K562 (cell line): ENCODE measurements at regions not wholly inside any gene's neighbourhood (a gene's known extent, or its start where the extent isn't known, plus 50 kb on each side); places are given as distances from the start of the nearest gene placed in this dataset.

Experiments
- ATAC-seq: fragments of 200-7000 bp; cut with Tn5 transposase; 3 replicates; pipeline ENCODE4 v1.9.1; 2020; ENCODE audit warnings: moderate library complexity
- BruUV-seq: library from RNA; stranded (reverse); fragments of 400-500 nt; replicated peaks from 2 replicates; lab custom pipeline; 2021; lab: Mats Ljungman, UMichigan
- CTCF ChIA-PET: fragments of 300-600 bp; formaldehyde crosslinking; extraction: SDS; loops from one replicate; lab custom pipeline; 2021; ENCODE audit warnings: low intra/inter-chr PET ratio; lab: Yijun Ruan, JAX
- POLR2A ChIA-PET: fragments of 300-600, 350-650 bp; sonication (Branson Sonifier 250); formaldehyde crosslinking; extraction: SDS; loops from one replicate; lab custom pipeline; 2021; ENCODE audit warnings: antibody characterized with exemption, inconsistent platforms; lab: Yijun Ruan, JAX
- DNase-seq, 4 experiments: peaks; one replicate each; pipeline versions ENCODE4 v3.0.0 to v3.0.0-alpha.2; 2011 to 2018; ENCODE audit warnings: low spot score in 3 of 4, mixed read lengths in 3 of 4; ENCODE audit errors: extremely low read depth in 1 of 4
- FAIRE-seq: peaks from 2 replicates; lab custom pipeline; 2011; peaks lifted over from hg19 to GRCh38; lab: Jason Lieb, UNC
- H2AFZ ChIP-seq: 2 replicates; pipeline ENCODE4 v1.6.0; 2011; ENCODE audit warnings: low read depth, low read length, control low read depth, inconsistent platforms
- H3K27ac ChIP-seq: fragments of 200-600 bp; 3 replicates; pipeline ENCODE4 v1.8.0; 2011; ENCODE audit warnings: low read depth, mild to moderate bottlenecking, control low read depth, inconsistent platforms, low read length, moderate library complexity, mixed read lengths; ENCODE audit errors: extremely low read depth
- H3K27me3 ChIP-seq, 2 experiments: fragments of 300-600 bp in 1 of 2; 2 replicates in 1 of 2; 3 replicates in 1 of 2; pipeline versions ENCODE4 v1.6.0 to v1.8.0; 2011; ENCODE audit warnings: inconsistent platforms in 2 of 2, low read length in 2 of 2, mild to moderate bottlenecking in 1 of 2, mixed read lengths in 1 of 2, moderate library complexity in 1 of 2; ENCODE audit not compliant: control insufficient read depth in 2 of 2, insufficient read depth in 2 of 2
- H3K36me3 ChIP-seq: fragments of 300-600 bp; 3 replicates; pipeline ENCODE4 v1.8.0; 2011; ENCODE audit warnings: mild to moderate bottlenecking, low read length, inconsistent platforms; ENCODE audit not compliant: control insufficient read depth, insufficient read depth
- H3K4me1 ChIP-seq, 2 experiments: fragments of 200-600 bp in 1 of 2; replicated peaks in 1 of 2; 2 replicates in 1 of 2; 3 replicates in 1 of 2; pipeline versions ENCODE4 v1.5.1 to v1.8.0; 2011; ENCODE audit warnings: inconsistent platforms in 2 of 2, low read length in 2 of 2, mild to moderate bottlenecking in 1 of 2, mixed read lengths in 1 of 2, moderate library complexity in 1 of 2; ENCODE audit not compliant: control insufficient read depth in 2 of 2, insufficient read depth in 2 of 2
- H3K4me2 ChIP-seq: 2 replicates; pipeline ENCODE4 v1.6.1; 2011; ENCODE audit warnings: low read length, control low read depth, inconsistent platforms, mixed read lengths; ENCODE audit not compliant: insufficient read depth
- H3K4me3 ChIP-seq: fragments of 200-600 bp; sonication (generic), shearing (Covaris generic); 2 replicates; pipeline ENCODE4 v1.5.1; 2016; ENCODE audit warnings: control low read depth, inconsistent platforms
- H3K79me2 ChIP-seq: fragments of 200-600 bp; 3 replicates; pipeline ENCODE4 v1.8.0; 2011; ENCODE audit warnings: low read length, inconsistent platforms; ENCODE audit not compliant: control insufficient read depth, insufficient read depth
- H3K9ac ChIP-seq, 2 experiments: 2 replicates each; pipeline versions ENCODE4 v1.6.0 to v1.6.1; 2011; ENCODE audit warnings: low read depth in 2 of 2, low read length in 2 of 2, control low read depth in 1 of 2, inconsistent platforms in 1 of 2, mild to moderate bottlenecking in 1 of 2, mixed read lengths in 1 of 2; ENCODE audit not compliant: insufficient read depth in 1 of 2
- H3K9me1 ChIP-seq: one replicate; pipeline ENCODE4 v1.6.0; 2011; ENCODE audit warnings: inconsistent platforms, mild to moderate bottlenecking, low read length, moderate library complexity; ENCODE audit not compliant: control insufficient read depth, insufficient read depth
- H3K9me3 ChIP-seq: replicated peaks from 2 replicates; pipeline ENCODE4 v1.5.1; 2011; ENCODE audit warnings: low read depth, low read length, inconsistent platforms; ENCODE audit not compliant: control insufficient read depth, insufficient read depth
- H4K20me1 ChIP-seq: replicated peaks from 2 replicates; pipeline ENCODE4 v1.6.1; 2011; ENCODE audit warnings: low read length, inconsistent platforms, mixed read lengths; ENCODE audit not compliant: control insufficient read depth, insufficient read depth
- CBX1 ChIP-seq: sonication (generic); IDR thresholded peaks from 2 replicates; pipeline ENCODE4 v1.6.1; 2016; ENCODE audit warnings: antibody characterized with exemption, low read depth, mild to moderate bottlenecking
- JUNB ChIP-seq: fragments of 450-650 bp; formaldehyde crosslinking; conservative IDR thresholded peaks from 2 replicates; pipeline ENCODE4 v1.4.0; 2020; ENCODE audit warnings: mild to moderate bottlenecking
- WGBS: fragments of 100-300 bp; shearing (Covaris generic); methylation state at CpG from one replicate; pipeline ENCODE4 v1.1.6; 2016; ENCODE audit warnings: low coverage, mixed read lengths; ENCODE audit not compliant: insufficient coverage; ENCODE audit errors: missing lambda C conversion rate; 5-methylcytosine and 5-hydroxymethylcytosine counted together
- in situ Hi-C: fragments of 300-500 bp; cut with MboI; formaldehyde crosslinking; loops from 4 replicates; pipeline ENCODE4 v1.15.0; 2018; ENCODE audit warnings: inconsistent platforms, mixed read lengths
- intact Hi-C: fragments of 100-400 bp; cut with micrococcal nuclease; formaldehyde crosslinking; loops from 2 replicates; pipeline ENCODE4 v1.14.2; 2022
- TF ChIP-seq, protein P1 (sequence below): fragments of 250-450 bp; sonication (Bioruptor Pico); IDR thresholded peaks from 2 replicates; pipeline ENCODE4 v1.4.0; 2020; ENCODE audit warnings: mild to moderate bottlenecking, moderate library complexity, borderline replicate concordance
- TF ChIP-seq, protein P2 (sequence below): sonication (generic); formaldehyde crosslinking; IDR thresholded peaks from 2 replicates; pipeline ENCODE4 v1.5.0; 2020; ENCODE audit warnings: missing genetic modification reagents

DNA sequence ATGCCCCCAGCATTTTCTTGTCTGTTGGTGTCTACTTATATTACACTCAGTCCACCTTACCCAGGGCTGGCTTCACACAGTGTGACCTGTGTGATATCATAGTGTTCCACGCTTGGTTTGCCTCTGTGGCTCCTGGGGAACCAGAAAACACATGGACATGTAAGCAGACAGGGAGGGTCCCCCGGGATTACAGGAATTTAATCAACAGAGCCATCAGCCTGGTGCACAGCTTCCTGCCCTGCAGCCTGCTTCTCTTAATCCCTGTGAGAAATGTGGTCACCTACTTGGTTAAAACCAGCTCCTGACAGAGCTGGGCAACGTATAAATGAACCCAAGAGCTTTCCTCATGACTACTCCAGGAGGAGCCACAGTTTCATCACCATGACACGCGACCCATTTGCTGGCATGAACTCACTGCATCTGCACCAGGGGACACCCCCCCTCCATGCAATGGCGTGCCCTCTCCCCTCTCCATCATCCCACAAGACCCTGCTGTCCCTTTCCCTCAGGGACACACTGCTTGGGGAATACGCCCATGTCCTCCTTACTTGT lies 152.1 kb downstream of the UQCRFS1 start (continued):
- TF ChIP-seq, protein P1, sequence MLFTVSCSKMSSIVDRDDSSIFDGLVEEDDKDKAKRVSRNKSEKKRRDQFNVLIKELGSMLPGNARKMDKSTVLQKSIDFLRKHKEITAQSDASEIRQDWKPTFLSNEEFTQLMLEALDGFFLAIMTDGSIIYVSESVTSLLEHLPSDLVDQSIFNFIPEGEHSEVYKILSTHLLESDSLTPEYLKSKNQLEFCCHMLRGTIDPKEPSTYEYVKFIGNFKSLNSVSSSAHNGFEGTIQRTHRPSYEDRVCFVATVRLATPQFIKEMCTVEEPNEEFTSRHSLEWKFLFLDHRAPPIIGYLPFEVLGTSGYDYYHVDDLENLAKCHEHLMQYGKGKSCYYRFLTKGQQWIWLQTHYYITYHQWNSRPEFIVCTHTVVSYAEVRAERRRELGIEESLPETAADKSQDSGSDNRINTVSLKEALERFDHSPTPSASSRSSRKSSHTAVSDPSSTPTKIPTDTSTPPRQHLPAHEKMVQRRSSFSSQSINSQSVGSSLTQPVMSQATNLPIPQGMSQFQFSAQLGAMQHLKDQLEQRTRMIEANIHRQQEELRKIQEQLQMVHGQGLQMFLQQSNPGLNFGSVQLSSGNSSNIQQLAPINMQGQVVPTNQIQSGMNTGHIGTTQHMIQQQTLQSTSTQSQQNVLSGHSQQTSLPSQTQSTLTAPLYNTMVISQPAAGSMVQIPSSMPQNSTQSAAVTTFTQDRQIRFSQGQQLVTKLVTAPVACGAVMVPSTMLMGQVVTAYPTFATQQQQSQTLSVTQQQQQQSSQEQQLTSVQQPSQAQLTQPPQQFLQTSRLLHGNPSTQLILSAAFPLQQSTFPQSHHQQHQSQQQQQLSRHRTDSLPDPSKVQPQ (CRISPR knock-in tag): no peak
- TF ChIP-seq JUNB: no peak

DNA sequence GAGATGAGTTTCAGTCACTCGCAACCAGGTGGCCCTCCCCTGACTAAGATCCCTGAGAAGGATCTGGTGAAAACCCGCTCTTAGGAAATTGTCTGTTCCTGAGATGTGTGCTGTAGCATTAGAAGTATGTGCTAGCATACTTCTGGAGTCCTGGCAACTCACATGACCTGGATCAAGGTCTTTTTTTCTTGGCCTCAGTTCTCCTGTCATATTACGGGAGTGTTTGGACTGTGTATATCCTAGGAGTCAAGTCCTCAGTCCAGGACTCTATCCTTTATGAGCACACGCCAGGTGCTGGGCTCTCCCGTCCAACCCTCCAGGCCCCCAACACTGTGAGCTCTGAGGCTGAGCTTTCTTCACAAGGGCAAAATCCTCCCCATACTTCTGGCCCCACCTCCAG lies 156.4 kb downstream of the UQCRFS1 start:
- ATAC-seq (no peak), FAIRE-seq (no peak), DNase-seq (no peak)
- in situ Hi-C loops: no loop called here
- Histone ChIP-seq H3K4me1 (no peaks in the 10 kb centered on the region), H3K9me1 (no peaks in the 10 kb centered on the region), H3K9me3 (no peaks in the 10 kb centered on the region), H3K27ac (no peak overlapping the region), H3K4me2 (no peak overlapping the region), H3K27me3 (peaks cover 0 to 7% of the 10 kb centered on the region in 2 experiments; a peak in 1 of 5 replicates), H3K9ac (no peak overlapping the region), H4K20me1 (no peaks in the 10 kb centered on the region), H3K36me3 (no peaks in the 10 kb centered on the region), H3K79me2 (no peaks in the 10 kb centered on the region), H2AFZ (no peak overlapping the region), H3K4me3 (no peak overlapping the region)
- POLR2A ChIA-PET: no interaction called here
- TF ChIP-seq, protein P2, sequence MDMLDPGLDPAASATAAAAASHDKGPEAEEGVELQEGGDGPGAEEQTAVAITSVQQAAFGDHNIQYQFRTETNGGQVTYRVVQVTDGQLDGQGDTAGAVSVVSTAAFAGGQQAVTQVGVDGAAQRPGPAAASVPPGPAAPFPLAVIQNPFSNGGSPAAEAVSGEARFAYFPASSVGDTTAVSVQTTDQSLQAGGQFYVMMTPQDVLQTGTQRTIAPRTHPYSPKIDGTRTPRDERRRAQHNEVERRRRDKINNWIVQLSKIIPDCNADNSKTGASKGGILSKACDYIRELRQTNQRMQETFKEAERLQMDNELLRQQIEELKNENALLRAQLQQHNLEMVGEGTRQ (CRISPR knock-in tag): no peak
- no peak for TF ChIP-seq CBX1
- CTCF ChIA-PET: no interaction called here
- 0% methylated on average over 5 of the region's 5 CpGs for WGBS
- BruUV-seq: no TSS peak
- intact Hi-C loops: no loop called here
